WI38 (cell line): ENCODE measurements at regions not wholly inside any gene's neighbourhood (a gene's known extent, or its start where the extent isn't known, plus 50 kb on each side); places are given as distances from the start of the nearest gene placed in this dataset.

Source experiments
- H3K4me3 ChIP-seq: 2 replicates; pipeline ENCODE4 v1.5.1; 2011; ENCODE audit warnings: low read depth, mild to moderate bottlenecking, control low read depth, low read length
- TF ChIP-seq, protein P1 (sequence below): IDR thresholded peaks from 2 replicates; pipeline ENCODE4 v1.5.1; 2012; ENCODE audit warnings: low read depth, mild to moderate bottlenecking, control low read depth, low read length

DNA sequence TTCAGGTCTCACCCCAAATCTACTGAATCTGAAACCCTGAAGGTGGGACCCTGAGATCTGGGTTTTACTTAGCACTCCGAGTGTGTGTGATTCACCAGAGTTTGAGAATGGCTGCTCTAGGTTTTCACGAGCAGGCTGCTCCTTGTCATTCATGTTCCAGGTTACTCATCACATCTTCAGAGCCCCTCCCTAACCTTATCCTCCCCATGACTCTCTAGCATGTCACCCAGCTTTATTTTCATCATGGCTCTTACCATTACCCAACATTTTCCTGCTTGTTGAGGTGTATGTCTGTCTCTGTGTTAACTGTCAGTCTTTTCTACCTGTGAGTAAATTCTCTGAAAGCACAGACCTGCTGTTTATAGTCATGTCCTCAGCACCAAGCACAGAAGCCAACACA is 319.2 kb downstream of the NSG2 start:
- no peak overlapping the region for H3K4me3 ChIP-seq
- TF ChIP-seq, protein P1, sequence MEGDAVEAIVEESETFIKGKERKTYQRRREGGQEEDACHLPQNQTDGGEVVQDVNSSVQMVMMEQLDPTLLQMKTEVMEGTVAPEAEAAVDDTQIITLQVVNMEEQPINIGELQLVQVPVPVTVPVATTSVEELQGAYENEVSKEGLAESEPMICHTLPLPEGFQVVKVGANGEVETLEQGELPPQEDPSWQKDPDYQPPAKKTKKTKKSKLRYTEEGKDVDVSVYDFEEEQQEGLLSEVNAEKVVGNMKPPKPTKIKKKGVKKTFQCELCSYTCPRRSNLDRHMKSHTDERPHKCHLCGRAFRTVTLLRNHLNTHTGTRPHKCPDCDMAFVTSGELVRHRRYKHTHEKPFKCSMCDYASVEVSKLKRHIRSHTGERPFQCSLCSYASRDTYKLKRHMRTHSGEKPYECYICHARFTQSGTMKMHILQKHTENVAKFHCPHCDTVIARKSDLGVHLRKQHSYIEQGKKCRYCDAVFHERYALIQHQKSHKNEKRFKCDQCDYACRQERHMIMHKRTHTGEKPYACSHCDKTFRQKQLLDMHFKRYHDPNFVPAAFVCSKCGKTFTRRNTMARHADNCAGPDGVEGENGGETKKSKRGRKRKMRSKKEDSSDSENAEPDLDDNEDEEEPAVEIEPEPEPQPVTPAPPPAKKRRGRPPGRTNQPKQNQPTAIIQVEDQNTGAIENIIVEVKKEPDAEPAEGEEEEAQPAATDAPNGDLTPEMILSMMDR = no peak

DNA sequence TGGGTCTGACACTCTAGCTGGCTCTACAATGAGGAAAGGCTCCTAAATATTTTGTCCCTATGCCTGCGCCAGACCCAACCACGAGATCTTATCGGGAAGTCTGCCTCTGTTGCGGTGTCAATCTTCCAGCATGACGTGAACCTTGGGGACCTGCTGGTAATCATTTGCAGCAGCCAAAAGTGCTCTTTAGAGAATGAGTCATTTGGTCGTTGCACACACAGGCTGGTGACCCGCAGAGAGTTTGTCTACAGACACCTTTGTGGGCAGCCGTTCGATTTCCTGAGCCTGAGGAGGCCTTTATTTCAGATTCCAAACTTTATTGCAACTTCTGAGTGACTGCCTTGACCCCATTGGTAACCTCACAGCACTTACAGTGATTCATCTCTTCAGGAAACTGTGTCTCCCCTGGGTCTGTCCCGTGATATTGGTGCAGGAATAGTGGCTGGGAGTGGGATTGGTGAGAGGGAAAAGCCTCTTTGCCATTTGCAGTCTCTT is 326.1 kb downstream of the NSG2 start:
- no peak overlapping the region for H3K4me3 ChIP-seq
- TF ChIP-seq, protein P1 = no peak

DNA sequence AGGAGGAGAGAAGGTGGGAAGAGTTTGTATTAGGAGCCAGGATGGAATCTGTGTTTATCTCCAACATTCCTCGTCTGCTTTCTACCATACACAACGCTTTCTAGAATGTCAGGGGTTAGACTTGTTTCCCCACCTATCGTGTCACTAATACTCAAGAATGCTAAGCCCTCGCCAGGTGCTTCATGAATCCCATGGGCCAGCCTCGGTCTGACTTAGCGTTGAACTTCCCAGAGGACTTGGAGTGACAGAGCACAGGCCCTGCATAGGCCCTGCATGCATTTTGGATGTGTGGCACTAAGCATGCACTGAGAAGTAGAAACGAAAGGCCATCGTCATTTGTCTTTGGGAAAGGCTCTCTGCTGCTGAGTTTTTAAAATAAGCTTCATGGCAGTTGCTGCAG is 328.7 kb downstream of the NSG2 start:
- TF ChIP-seq, protein P1 = no peak
- H3K4me3 ChIP-seq = no peak overlapping the region

DNA sequence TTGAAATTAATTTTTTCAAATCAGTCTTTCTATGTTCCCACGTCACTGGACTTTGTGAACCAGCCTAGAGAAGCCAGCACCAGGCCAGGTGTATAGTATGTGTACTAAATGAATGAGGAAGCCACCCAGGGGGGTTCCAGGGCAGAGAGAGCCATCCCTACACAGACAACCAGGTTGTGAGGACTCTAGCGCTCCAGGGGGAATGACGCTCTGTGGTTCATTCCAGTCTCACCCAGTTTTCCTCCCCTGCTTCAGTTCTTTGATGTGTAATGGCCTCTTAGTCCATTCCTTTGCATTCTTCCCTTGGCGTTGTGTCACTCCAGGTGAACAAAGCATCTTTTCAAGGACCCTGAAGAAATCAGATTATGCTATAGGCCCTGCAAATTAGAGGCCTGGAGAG is 330.6 kb downstream of the NSG2 start:
- TF ChIP-seq, protein P1 = no peak
- H3K4me3 ChIP-seq = no peak overlapping the region

DNA sequence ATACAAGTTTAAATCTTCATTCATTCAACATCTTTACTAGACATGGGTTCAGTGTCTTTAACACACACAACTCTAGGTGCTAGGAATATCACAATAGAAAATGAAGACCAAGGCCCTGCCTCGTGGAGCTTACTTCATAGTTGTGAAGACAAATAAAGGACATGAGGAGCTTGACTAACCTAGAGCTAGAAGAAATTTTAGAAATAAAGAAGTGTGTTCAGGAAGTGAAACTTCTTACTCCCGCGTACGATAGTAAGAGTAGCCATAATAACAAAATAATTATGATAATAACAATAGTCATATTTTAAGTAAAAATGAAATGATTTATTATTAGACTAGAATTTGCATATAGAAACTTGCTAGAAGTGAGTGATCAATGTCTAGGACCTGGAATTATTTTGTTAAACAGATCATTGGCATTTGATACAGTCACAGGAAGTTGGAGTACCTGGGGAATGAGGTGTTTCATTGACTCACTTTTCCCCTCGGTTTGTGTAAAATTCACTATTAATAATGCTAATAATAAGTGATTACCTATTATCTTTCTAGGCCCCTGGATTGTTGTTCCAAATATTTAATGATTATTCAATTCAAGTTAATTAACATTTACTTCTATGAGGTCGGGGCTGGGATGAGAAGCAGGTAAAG is 331.3 kb downstream of the NSG2 start:
- H3K4me3 ChIP-seq = no peak overlapping the region
- TF ChIP-seq, protein P1 = no peak

DNA sequence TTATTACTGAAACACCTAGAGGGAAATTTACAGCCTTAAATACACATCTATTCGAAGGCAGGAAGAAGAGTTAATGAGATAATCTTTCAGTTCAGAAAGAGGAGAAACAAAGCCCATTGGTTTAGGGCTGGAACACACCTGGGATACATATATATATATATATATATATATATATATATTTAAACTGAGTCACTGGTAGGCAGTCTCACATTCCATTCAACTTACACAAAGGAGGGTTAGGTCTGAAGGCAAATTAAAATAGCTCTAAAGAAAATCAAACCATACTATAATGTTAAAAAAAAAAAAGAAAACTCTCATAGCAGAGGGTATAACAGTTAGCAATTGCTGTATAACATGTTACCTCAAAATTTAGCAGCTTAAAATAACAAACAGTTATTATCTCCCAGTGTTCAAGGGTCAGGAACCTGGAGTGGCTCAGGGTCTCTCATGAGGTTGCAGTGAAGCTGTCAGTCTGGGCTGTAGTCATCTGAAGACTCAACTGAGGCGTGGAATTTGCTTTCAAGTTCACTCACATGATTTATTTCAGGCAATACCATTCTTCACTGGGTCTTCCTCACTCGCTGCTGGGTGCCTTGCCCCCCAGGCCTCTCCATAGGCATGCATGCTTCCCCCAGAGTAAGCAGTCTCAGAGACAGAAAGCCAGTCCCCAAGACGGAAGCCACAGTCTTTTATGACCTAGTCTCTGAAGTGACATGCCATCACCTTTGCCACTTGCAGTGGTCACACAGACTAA is 332.8 kb downstream of the NSG2 start:
- H3K4me3 ChIP-seq = no peak overlapping the region
- TF ChIP-seq, protein P1 = no peak

DNA sequence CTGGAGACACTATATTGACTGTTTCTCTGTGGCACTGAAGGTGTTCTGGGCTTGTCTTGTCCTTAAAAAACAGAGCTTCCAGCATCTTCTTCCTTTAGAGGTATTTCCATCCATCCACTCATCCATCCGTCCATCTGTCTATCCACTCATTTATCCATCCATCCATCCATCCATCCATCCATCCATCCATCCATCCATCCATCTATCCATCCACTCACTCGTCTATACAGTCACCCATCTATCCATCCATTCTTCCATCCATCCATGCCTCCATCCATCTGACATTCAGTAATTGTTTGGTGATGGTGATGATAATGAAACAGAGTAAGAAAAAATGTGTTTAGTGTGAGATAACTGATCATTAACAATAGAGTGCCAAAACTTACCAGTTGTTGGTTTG is 334.8 kb downstream of the NSG2 start:
- no peak overlapping the region for H3K4me3 ChIP-seq
- TF ChIP-seq, protein P1 = no peak
